Hepatocyte (in vitro differentiated cells): ENCODE measurements at regions not wholly inside any gene's neighbourhood (a gene's known extent, or its start where the extent isn't known, plus 50 kb on each side); places are given as distances from the start of the nearest gene placed in this dataset.

Experiments used
- DNase-seq: peaks from one replicate; pipeline ENCODE4 v3.0.0-alpha.2; 2016; ENCODE audit warnings: low spot score
- H2AFZ ChIP-seq: fragments of 200-600 bp; sonication (generic); 2 replicates; pipeline ENCODE4 v1.6.0; 2016; ENCODE audit warnings: antibody characterized with exemption, mild to moderate bottlenecking
- H3K27ac ChIP-seq: fragments of 200-600 bp; sonication (generic); 2 replicates; pipeline ENCODE4 v1.5.1; 2016; ENCODE audit warnings: mild to moderate bottlenecking
- H3K27me3 ChIP-seq: fragments of 200-600 bp; sonication (generic); 2 replicates; pipeline ENCODE4 v1.6.1; 2016
- H3K36me3 ChIP-seq: fragments of 200-600 bp; sonication (generic); replicated peaks from 2 replicates; pipeline ENCODE4 v1.5.1; 2016; ENCODE audit warnings: low read depth; ENCODE audit not compliant: insufficient read depth
- H3K4me1 ChIP-seq: fragments of 200-600 bp; sonication (generic); 2 replicates; pipeline ENCODE4 v1.5.1; 2016; ENCODE audit warnings: mild to moderate bottlenecking, moderate library complexity; ENCODE audit not compliant: insufficient read depth
- H3K4me2 ChIP-seq: fragments of 200-600 bp; sonication (generic); 2 replicates; pipeline ENCODE4 v1.6.0; 2016
- H3K4me3 ChIP-seq: fragments of 200-600 bp; sonication (generic); 2 replicates; pipeline ENCODE4 v1.5.1; 2016; ENCODE audit warnings: mild to moderate bottlenecking
- H3K79me2 ChIP-seq: fragments of 200-600 bp; sonication (generic); 2 replicates; pipeline ENCODE4 v1.6.0; 2017; ENCODE audit warnings: mild to moderate bottlenecking
- H3K9me2 ChIP-seq: fragments of 200-600 bp; sonication (generic); replicated peaks from 2 replicates; pipeline ENCODE4 v1.6.0; 2017; ENCODE audit warnings: mild to moderate bottlenecking; ENCODE audit not compliant: insufficient read depth
- H3K9me3 ChIP-seq: fragments of 200-600 bp; sonication (generic); 2 replicates; pipeline ENCODE4 v1.5.1; 2016; ENCODE audit warnings: low read depth, mild to moderate bottlenecking
- H4K20me1 ChIP-seq: fragments of 200-600 bp; sonication (generic); 2 replicates; pipeline ENCODE4 v1.6.0; 2016; ENCODE audit warnings: mild to moderate bottlenecking; ENCODE audit not compliant: insufficient read depth, poor library complexity, severe bottlenecking
- EZH2 ChIP-seq: fragments of 200-600 bp; sonication (generic); IDR thresholded peaks from 2 replicates; pipeline ENCODE4 v1.6.1; 2016; ENCODE audit warnings: antibody characterized with exemption, mild to moderate bottlenecking, borderline replicate concordance
- EZH2phosphoT487 ChIP-seq: fragments of 200-600 bp; sonication (generic); IDR thresholded peaks from one replicate; pipeline ENCODE4 v1.6.1; 2018; ENCODE audit warnings: antibody characterized with exemption, mild to moderate bottlenecking, low read depth, moderate library complexity; ENCODE audit not compliant: unreplicated experiment, severe bottlenecking
- WGBS: methylation state at CpG from one replicate; pipeline ENCODE4 v1.1.6; 2016; ENCODE audit warnings: low lambda C conversion rate; ENCODE audit errors: missing lambda C conversion rate; 5-methylcytosine and 5-hydroxymethylcytosine counted together
- TF ChIP-seq, protein P1 (sequence below): fragments of 200-600 bp; sonication (generic); IDR thresholded peaks from 2 replicates; pipeline ENCODE4 v1.5.1; 2016; ENCODE audit warnings: antibody characterized with exemption, mild to moderate bottlenecking; ENCODE audit not compliant: poor library complexity

DNA sequence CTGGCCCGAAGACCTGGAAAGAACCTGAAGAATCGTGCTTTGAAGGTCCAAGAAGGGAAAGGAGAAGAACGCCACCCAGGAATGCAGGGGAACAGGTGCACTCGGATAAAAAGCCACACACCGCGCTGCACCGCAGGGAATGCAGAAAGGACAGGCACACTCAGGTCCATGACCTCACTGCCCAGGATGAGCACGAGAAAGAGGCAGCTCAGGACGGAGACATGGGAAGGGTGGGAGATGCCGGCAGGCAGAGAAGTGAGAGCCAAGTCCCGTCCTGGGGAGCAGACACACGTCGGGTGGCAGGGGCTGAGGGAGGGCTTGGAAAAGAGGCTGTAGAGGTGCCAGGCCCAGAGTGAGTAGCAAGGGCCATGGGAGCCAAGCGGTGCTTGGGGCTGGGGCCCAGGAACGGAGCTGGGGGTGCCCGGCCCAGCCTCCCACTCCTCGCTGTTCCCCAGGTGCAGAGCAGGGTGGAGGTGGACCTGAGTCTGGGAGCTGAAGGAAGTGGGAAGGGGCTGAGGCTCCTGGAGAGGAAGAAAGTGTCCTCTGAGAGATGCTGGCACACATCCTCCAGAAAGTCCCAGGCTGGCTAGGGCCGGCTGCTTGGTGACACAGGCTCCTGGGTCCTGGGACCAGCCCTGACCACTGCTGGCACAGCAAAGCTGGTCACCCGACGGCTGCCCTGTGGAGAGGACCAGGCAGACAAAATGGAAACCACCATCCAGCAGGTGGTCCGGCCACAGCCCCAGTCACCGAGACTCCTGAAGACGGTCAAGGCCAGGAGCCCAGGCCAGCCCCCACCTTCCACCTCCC is 91.3 kb downstream of the PSMB1 start:
- no peak for DNase-seq
- no peaks in the 10 kb centered on the region for H3K36me3 ChIP-seq

DNA sequence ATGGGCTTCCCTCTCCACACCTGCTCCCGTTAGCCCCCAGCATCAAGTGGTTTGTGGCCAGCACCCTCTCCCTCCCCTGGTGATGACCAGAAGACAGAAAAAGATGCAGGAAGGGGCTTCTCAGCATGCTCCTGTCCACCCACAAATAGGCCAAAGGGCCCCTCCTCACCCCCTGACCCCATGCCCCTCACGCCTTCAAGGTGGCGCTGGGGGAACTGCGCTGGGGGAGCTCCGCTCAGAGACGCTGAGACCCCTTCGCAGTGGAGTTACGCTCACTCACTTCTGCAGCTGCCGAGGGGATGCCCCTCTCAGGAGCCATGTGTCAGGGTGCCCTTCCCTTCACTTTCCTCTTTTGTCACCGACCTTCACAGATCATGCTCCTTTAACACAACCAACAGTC is 92.0 kb downstream of the PSMB1 start:
- H2AFZ ChIP-seq: no peak overlapping the region
- no peak overlapping the region for H3K4me3 ChIP-seq
- no peaks in the 10 kb centered on the region for H3K9me3 ChIP-seq
- WGBS: 89% methylated on average over 10 of the region's 10 CpGs
- no peak overlapping the region for H3K4me2 ChIP-seq
- H3K36me3 ChIP-seq: no peaks in the 10 kb centered on the region
- no peak overlapping the region for H3K27ac ChIP-seq
- no peaks in the 10 kb centered on the region for H4K20me1 ChIP-seq
- TF ChIP-seq, protein P1, sequence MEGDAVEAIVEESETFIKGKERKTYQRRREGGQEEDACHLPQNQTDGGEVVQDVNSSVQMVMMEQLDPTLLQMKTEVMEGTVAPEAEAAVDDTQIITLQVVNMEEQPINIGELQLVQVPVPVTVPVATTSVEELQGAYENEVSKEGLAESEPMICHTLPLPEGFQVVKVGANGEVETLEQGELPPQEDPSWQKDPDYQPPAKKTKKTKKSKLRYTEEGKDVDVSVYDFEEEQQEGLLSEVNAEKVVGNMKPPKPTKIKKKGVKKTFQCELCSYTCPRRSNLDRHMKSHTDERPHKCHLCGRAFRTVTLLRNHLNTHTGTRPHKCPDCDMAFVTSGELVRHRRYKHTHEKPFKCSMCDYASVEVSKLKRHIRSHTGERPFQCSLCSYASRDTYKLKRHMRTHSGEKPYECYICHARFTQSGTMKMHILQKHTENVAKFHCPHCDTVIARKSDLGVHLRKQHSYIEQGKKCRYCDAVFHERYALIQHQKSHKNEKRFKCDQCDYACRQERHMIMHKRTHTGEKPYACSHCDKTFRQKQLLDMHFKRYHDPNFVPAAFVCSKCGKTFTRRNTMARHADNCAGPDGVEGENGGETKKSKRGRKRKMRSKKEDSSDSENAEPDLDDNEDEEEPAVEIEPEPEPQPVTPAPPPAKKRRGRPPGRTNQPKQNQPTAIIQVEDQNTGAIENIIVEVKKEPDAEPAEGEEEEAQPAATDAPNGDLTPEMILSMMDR: no peak
- no peak for TF ChIP-seq EZH2
- no peak for TF ChIP-seq EZH2phosphoT487
- no peak for DNase-seq
- peaks cover 7% of the 10 kb centered on the region for H3K27me3 ChIP-seq
- H3K79me2 ChIP-seq: no peaks in the 10 kb centered on the region
- no peaks in the 10 kb centered on the region for H3K9me2 ChIP-seq
- H3K4me1 ChIP-seq: no peaks in the 10 kb centered on the region

More for the DNA sequence above, 91.3 kb downstream of the PSMB1 start:
- Histone ChIP-seq H3K9me2 (no peaks in the 10 kb centered on the region), H3K27me3 (peaks cover 7% of the 10 kb centered on the region), H3K27ac (no peak overlapping the region), H4K20me1 (no peaks in the 10 kb centered on the region), H2AFZ (no peak overlapping the region), H3K4me2 (no peak overlapping the region), H3K4me1 (no peaks in the 10 kb centered on the region), H3K79me2 (no peaks in the 10 kb centered on the region), H3K9me3 (no peaks in the 10 kb centered on the region), H3K4me3 (no peak overlapping the region)
- 94% methylated on average over 23 of the region's 23 CpGs for WGBS
- TF ChIP-seq EZH2 (no peak), EZH2phosphoT487 (no peak)
- TF ChIP-seq, protein P1: no peak

DNA sequence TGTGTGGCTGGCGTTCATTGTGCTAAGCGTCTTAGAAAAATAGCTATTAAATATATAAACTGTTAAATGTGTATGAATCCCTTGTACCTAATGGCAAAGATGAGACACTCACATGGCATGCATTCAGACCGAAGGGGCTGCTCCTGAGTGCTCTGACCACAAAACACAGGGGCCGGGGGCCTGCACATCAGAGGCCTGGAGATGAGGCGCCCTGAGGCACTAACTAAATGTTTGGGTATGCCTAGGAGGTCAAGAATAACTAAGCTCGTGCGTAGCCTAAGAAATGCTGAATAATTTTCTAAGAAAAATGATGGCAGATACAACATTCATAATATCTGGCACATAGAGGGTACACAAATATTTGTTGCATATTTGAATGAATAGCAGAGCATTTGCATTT is 92.5 kb downstream of the PSMB1 start:
- Histone ChIP-seq H3K27ac (no peak overlapping the region), H3K79me2 (no peaks in the 10 kb centered on the region), H3K4me1 (no peaks in the 10 kb centered on the region), H2AFZ (no peak overlapping the region), H3K9me2 (no peaks in the 10 kb centered on the region), H3K9me3 (no peaks in the 10 kb centered on the region), H3K27me3 (peaks cover 7% of the 10 kb centered on the region), H3K4me3 (no peak overlapping the region), H4K20me1 (no peaks in the 10 kb centered on the region), H3K4me2 (no peak overlapping the region), H3K36me3 (no peaks in the 10 kb centered on the region)
- 82% methylated on average over 7 of the region's 7 CpGs for WGBS
- TF ChIP-seq EZH2phosphoT487 (no peak), EZH2 (no peak)
- TF ChIP-seq, protein P1: no peak
- DNase-seq: no peak
